Cerebellar nuclear complex (tissue), 1 donor: ENCODE measurements at regions not wholly inside any gene's neighbourhood (a gene's known extent, or its start where the extent isn't known, plus 50 kb on each side); places are given as distances from the start of the nearest gene placed in this dataset.

Experiments
- DNase-seq, 2 experiments: peaks; one replicate each; lab custom pipeline; 2025; lab: John Stamatoyannopoulos, UW

- DNase-seq, result no peak
Observed at GRCh38 chr4:45358573-45359506, 632.5 kb upstream of the GNPDA2 start.

- DNase-seq, result no peak
Observed at GRCh38 chr4:45353161-45353560, 626.8 kb upstream of the GNPDA2 start.

- no peak for DNase-seq
Observed at GRCh38 chr4:45350438-45350837, 624.1 kb upstream of the GNPDA2 start.

- no peak for DNase-seq
Observed at GRCh38 chr4:45349859-45350258, 623.5 kb upstream of the GNPDA2 start.

- DNase-seq, result no peak
Observed at GRCh38 chr4:45346816-45347435, 620.6 kb upstream of the GNPDA2 start.

GRCh38 chr4:45345558-45345957 is 619.2 kb upstream of the GNPDA2 start:
- no peak for DNase-seq

- no peak for DNase-seq
Observed at GRCh38 chr4:45331802-45332201, 605.4 kb upstream of the GNPDA2 start.

- DNase-seq, result no peak
Observed at GRCh38 chr4:45327544-45327943, 601.2 kb upstream of the GNPDA2 start.

- DNase-seq, result no peak
Observed at GRCh38 chr4:45324455-45325417, 598.4 kb upstream of the GNPDA2 start.

- no peak for DNase-seq
Observed at GRCh38 chr4:45323453-45324058, 597.2 kb upstream of the GNPDA2 start.

- no peak for DNase-seq
Observed at GRCh38 chr4:45317739-45318138, 591.4 kb upstream of the GNPDA2 start.

- DNase-seq, result no peak
Observed at GRCh38 chr4:45317276-45317675, 590.9 kb upstream of the GNPDA2 start.

- no peak for DNase-seq
Observed at GRCh38 chr4:45316257-45316656, 589.9 kb upstream of the GNPDA2 start.

- DNase-seq, result no peak
Observed at GRCh38 chr4:45302828-45303227, 576.5 kb upstream of the GNPDA2 start.

- no peak for DNase-seq
Observed at GRCh38 chr4:45294464-45294863, 568.1 kb upstream of the GNPDA2 start.

- DNase-seq, result no peak
Observed at GRCh38 chr4:45293335-45293734, 567.0 kb upstream of the GNPDA2 start.

- DNase-seq, result no peak
Observed at GRCh38 chr4:45292844-45293243, 566.5 kb upstream of the GNPDA2 start.

GRCh38 chr4:45284400-45285085 is 558.2 kb upstream of the GNPDA2 start:
- DNase-seq, result no peak

- DNase-seq, result no peak
Observed at GRCh38 chr4:45283352-45283751, 557.0 kb upstream of the GNPDA2 start.

- DNase-seq, result no peak
Observed at GRCh38 chr4:45280121-45280520, 553.8 kb upstream of the GNPDA2 start.

GRCh38 chr4:45275862-45276261 is 549.5 kb upstream of the GNPDA2 start:
- DNase-seq, result no peak
